Heart left ventricle (tissue), 13 donors: ENCODE measurements at regions not wholly inside any gene's neighbourhood (a gene's known extent, or its start where the extent isn't known, plus 50 kb on each side); places are given as distances from the start of the nearest gene placed in this dataset.

Experiments used
- POLR2A ChIP-seq, 2 donors: fragments of 450-650 bp; IDR thresholded peaks; one replicate each; pipeline ENCODE4 v1.6.1; 2017; ENCODE audit warnings: antibody characterized with exemption in 2 of 2, mild to moderate bottlenecking in 2 of 2, moderate library complexity in 2 of 2
- TF ChIP-seq, protein P1 (sequence below), 12 donors: fragments of 200-600 bp; sonication (generic) in 4 of 12; IDR thresholded peaks; one replicate each; pipeline versions ENCODE4 v1.5.0 to v1.8.0; 2018 to 2022; ENCODE audit warnings: antibody characterized with exemption in 12 of 12, mild to moderate bottlenecking in 5 of 12
- donor health status: ischemic (EF 13 %, LVEDD 7.1; RV severe dilation, severe dysfunction).
- donor health status: DM: no; HTN: yes; CAD: no.
- donor health status: DM: no; HTN: no; CAD: no.
- donor health status: ischemic (EF 25% LVEDD 6.9; RV normal size, moderate dysfunction).
- donor health status: ischemic (EF 25% LVEDD 5.7; RV mildly dilated, moderate dysfunction).
- donor health status: ischemic (EF 35%, LVEDD 5.7; RV mildly dilated, moderate dysfunction).
- donor health status: nonischemic (EF 11% LVEDD 7.7; RV severe dilation, severe dysfunction).
- donor health status: DM: yes; HTN: yes; CAD: no.
- donor health status: PGD.
- donor health status: ischemic (EF 29% LVEDD 5.4; RV normal size, mild dysfunction).
- donor health status: nonischemic (EF 23%, LVEDD 6.1; RV moderate dilation, normal function).

DNA sequence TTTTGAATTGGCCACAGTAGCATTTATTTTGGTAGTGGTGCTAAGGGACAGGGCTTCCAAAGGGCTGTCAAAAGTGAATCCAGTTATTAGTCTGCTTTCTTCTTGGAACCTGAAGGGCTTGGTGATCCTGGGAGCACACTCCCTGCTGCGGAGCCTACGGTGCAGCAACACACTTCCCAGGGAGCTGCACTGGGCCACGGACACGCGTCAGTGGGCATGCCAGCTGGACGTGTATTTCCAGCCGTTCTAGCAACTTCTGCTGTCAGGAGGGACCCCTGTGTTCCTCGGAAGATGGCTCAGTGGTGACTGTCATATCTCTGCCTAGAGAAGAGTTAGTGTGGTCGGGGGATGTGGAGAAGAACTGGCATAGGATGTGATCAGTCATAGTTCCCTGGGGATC is 204.6 kb downstream of the SOCS6 start:
- TF ChIP-seq, protein P1, sequence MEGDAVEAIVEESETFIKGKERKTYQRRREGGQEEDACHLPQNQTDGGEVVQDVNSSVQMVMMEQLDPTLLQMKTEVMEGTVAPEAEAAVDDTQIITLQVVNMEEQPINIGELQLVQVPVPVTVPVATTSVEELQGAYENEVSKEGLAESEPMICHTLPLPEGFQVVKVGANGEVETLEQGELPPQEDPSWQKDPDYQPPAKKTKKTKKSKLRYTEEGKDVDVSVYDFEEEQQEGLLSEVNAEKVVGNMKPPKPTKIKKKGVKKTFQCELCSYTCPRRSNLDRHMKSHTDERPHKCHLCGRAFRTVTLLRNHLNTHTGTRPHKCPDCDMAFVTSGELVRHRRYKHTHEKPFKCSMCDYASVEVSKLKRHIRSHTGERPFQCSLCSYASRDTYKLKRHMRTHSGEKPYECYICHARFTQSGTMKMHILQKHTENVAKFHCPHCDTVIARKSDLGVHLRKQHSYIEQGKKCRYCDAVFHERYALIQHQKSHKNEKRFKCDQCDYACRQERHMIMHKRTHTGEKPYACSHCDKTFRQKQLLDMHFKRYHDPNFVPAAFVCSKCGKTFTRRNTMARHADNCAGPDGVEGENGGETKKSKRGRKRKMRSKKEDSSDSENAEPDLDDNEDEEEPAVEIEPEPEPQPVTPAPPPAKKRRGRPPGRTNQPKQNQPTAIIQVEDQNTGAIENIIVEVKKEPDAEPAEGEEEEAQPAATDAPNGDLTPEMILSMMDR (IDR thresholded peaks at IDR 0.05) = no peak
- TF ChIP-seq POLR2A (IDR thresholded peaks at IDR 0.05) = no peak
